Esophagus squamous epithelium (tissue), 4 donors: ENCODE measurements at regions not wholly inside any gene's neighbourhood (a gene's known extent, or its start where the extent isn't known, plus 50 kb on each side); places are given as distances from the start of the nearest gene placed in this dataset.

Experiments
- CTCF ChIP-seq, 6 experiments: fragments of 450-650 bp in 4 of 6; fragments of 200-600 bp in 2 of 6; sonication (generic) in 2 of 6; IDR thresholded peaks; one replicate each; pipeline ENCODE4 v1.5.1; 2016 to 2019; ENCODE audit warnings: antibody characterized with exemption in 6 of 6, mild to moderate bottlenecking in 4 of 6, moderate library complexity in 4 of 6
- POLR2A ChIP-seq, 4 donors: fragments of 450-650 bp; IDR thresholded peaks; one replicate each; pipeline ENCODE4 v1.6.1; 2017; ENCODE audit warnings: antibody characterized with exemption in 4 of 4, mild to moderate bottlenecking in 4 of 4, moderate library complexity in 3 of 4

DNA sequence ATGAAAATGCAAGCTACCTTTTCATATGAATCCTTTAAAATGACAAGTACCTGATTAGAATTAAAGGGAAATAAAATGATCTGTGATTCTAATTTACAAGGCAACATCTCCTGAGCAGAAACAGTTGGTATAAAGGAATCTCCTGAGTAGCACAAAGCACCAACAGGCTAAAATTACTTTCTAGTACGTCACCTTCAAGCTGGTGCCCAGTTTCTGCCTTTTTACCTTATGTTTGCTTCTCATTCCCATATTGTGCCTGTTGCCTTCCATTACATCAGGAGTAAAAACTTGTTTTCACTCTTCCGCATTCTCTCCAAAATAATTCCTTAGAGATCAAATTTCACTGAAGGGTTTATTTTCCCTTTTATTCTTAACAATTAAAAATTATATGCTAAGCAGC lies 587.1 kb upstream of the KCND2 start:
- no peak for TF ChIP-seq CTCF (IDR thresholded peaks at IDR 0.05)
- TF ChIP-seq POLR2A (IDR thresholded peaks at IDR 0.05): no peak
